ENCODE measurements at regions not wholly inside any gene's neighbourhood (a gene's known extent, or its start where the extent isn't known, plus 50 kb on each side); places are given as distances from the start of the nearest gene placed in this dataset.

- TF ChIP-seq ZNF214 (tag by site-specific recombination; IDR thresholded peaks at IDR 0.05; ENCODE audit: borderline replicate concordance): no peak
- TF ChIP-seq ZNF580 (tag by site-specific recombination; IDR thresholded peaks at IDR 0.05): no peak
- no peak for TF ChIP-seq IKZF3 (tag by site-specific recombination; IDR thresholded peaks at IDR 0.05)
- no peak for TF ChIP-seq ZBTB7A (tag by site-specific recombination; IDR thresholded peaks at IDR 0.05; ENCODE audit: low read depth)
- TF ChIP-seq ZNF202 (tag by site-specific recombination; IDR thresholded peaks at IDR 0.05; ENCODE audit: borderline replicate concordance): no peak
- no peak for TF ChIP-seq ZNF155 (tag by site-specific recombination; IDR thresholded peaks at IDR 0.05)
- no peak for TF ChIP-seq ZNF510 (tag by site-specific recombination; IDR thresholded peaks at IDR 0.05; ENCODE audit: insufficient replicate concordance)
- TF ChIP-seq ZNF10 (tag by site-specific recombination; IDR thresholded peaks at IDR 0.05): no peak
- TF ChIP-seq ZBTB26 (tag by site-specific recombination; optimal IDR thresholded peaks at IDR 0.05): no peak
- TF ChIP-seq HOXC10 (CRISPR knock-in tag; IDR thresholded peaks at IDR 0.05): no peak
- CTCF ChIA-PET: interaction anchor here (0.6 to 2.6 kb wide), 20 partner anchors 9 to 842 kb away, joined by 3 to 11 read pairs (median 4); no protein-coding TSS in a partner anchor
- POLR2A ChIA-PET: no interaction called here
Observed at GRCh38 chr10:121662531-121662930, 64.3 kb upstream of the FGFR2 start.

GRCh38 chr10:121661451-121661851 is 63.2 kb upstream of the FGFR2 start:
- ChIA-PET CTCF (interaction anchor here (0.6 to 1.5 kb wide), 3 partner anchors 30 to 712 kb away, joined by 3 read pairs; no protein-coding TSS in a partner anchor), POLR2A (no interaction called here)
- H3K4me3 ChIP-seq (ENCODE audit: low read depth, low read length): no peak overlapping the region
- H3K27ac ChIP-seq (ENCODE audit: extremely low read depth, low read depth, low read length): no peak overlapping the region
- H3K4me1 ChIP-seq (ENCODE audit: control insufficient read depth, insufficient read depth, low read length): no peaks in the 10 kb centered on the region
- no peak for TF ChIP-seq ZNF24 (tag by site-specific recombination; IDR thresholded peaks at IDR 0.05)
- peak; percentile 70 for TF ChIP-seq ZIC2 (tag by site-specific recombination; IDR thresholded peaks at IDR 0.05)
- no peaks in the 10 kb centered on the region for H3K36me3 ChIP-seq (ENCODE audit: control insufficient read depth in 2 of 2, insufficient read depth in 1 of 2, low read length in 2 of 2)
- H3K9me3 ChIP-seq (ENCODE audit: control insufficient read depth, insufficient read depth, low read depth, low read length): no peaks in the 10 kb centered on the region

More at GRCh38 chr10:121662531-121662930, 64.3 kb upstream of the FGFR2 start:
- H3K4me3 ChIP-seq (ENCODE audit: low read depth, low read length): no peak overlapping the region
- H3K4me1 ChIP-seq (ENCODE audit: control insufficient read depth, insufficient read depth, low read length): no peaks in the 10 kb centered on the region
- no peaks in the 10 kb centered on the region for H3K36me3 ChIP-seq (ENCODE audit: control insufficient read depth in 2 of 2, insufficient read depth in 1 of 2, low read length in 2 of 2)
- no peak overlapping the region for H3K27ac ChIP-seq (ENCODE audit: extremely low read depth, low read depth, low read length)
- no peaks in the 10 kb centered on the region for H3K9me3 ChIP-seq (ENCODE audit: control insufficient read depth, insufficient read depth, low read depth, low read length)

- TF ChIP-seq ZNF324 (tag by site-specific recombination; IDR thresholded peaks at IDR 0.05) (no peak), ZNF114 (tag by site-specific recombination; IDR thresholded peaks at IDR 0.05) (no peak), ZNF621 (tag by site-specific recombination; IDR thresholded peaks at IDR 0.05) (no peak), ZNF548 (tag by site-specific recombination; IDR thresholded peaks at IDR 0.05) (no peak), ZNF394 (tag by site-specific recombination; IDR thresholded peaks at IDR 0.05; ENCODE audit: borderline replicate concordance) (no peak), ZNF184 (tag by site-specific recombination; IDR thresholded peaks at IDR 0.05) (no peak)
- POLR2A ChIA-PET: no interaction called here
- H3K4me1 ChIP-seq (ENCODE audit: control insufficient read depth, insufficient read depth, low read length): no peaks in the 10 kb centered on the region
- no peaks in the 10 kb centered on the region for H3K9me3 ChIP-seq (ENCODE audit: control insufficient read depth, insufficient read depth, low read depth, low read length)
- H3K4me3 ChIP-seq (ENCODE audit: low read depth, low read length): no peak overlapping the region
- CTCF ChIA-PET: no interaction called here
- H3K27ac ChIP-seq (ENCODE audit: extremely low read depth, low read depth, low read length): no peak overlapping the region
- no peaks in the 10 kb centered on the region for H3K36me3 ChIP-seq (ENCODE audit: control insufficient read depth in 2 of 2, insufficient read depth in 1 of 2, low read length in 2 of 2)
Observed at GRCh38 chr10:121659236-121659635, 61.0 kb upstream of the FGFR2 start.

GRCh38 chr10:121658611-121659010 is 60.4 kb upstream of the FGFR2 start:
- Histone ChIP-seq H3K4me3 (ENCODE audit: low read depth, low read length) (no peak overlapping the region), H3K9me3 (ENCODE audit: control insufficient read depth, insufficient read depth, low read depth, low read length) (no peaks in the 10 kb centered on the region), H3K36me3 (ENCODE audit: control insufficient read depth in 2 of 2, insufficient read depth in 1 of 2, low read length in 2 of 2) (no peaks in the 10 kb centered on the region), H3K27ac (ENCODE audit: extremely low read depth, low read depth, low read length) (no peak overlapping the region), H3K4me1 (ENCODE audit: control insufficient read depth, insufficient read depth, low read length) (no peaks in the 10 kb centered on the region)
- CTCF ChIA-PET: interaction anchor here (0.7 kb wide), 1 partner anchor 14 kb away, joined by 3 read pairs; no protein-coding TSS in a partner anchor
- POLR2A ChIA-PET: no interaction called here
- TF ChIP-seq ZNF140 (tag by site-specific recombination; IDR thresholded peaks at IDR 0.05) (no peak), GLI4 (tag by site-specific recombination; IDR thresholded peaks at IDR 0.05) (no peak), ZNF664 (tag by site-specific recombination; IDR thresholded peaks at IDR 0.05) (no peak), ZNF138 (tag by site-specific recombination; IDR thresholded peaks at IDR 0.05; ENCODE audit: borderline replicate concordance) (no peak), ZFP41 (tag by site-specific recombination; IDR thresholded peaks at IDR 0.05; ENCODE audit: borderline replicate concordance) (no peak), HIC1 (tag by site-specific recombination; IDR thresholded peaks at IDR 0.05) (no peak), ZNF621 (tag by site-specific recombination; IDR thresholded peaks at IDR 0.05) (no peak), KLF17 (tag by site-specific recombination; IDR thresholded peaks at IDR 0.05) (no peak)
